Epithelial cell of esophagus (primary cell): ENCODE measurements at regions not wholly inside any gene's neighbourhood (a gene's known extent, or its start where the extent isn't known, plus 50 kb on each side); places are given as distances from the start of the nearest gene placed in this dataset.

Experiments
- DNase-seq: peaks from one replicate; pipeline ENCODE4 v3.0.0; 2010; ENCODE audit warnings: low read depth
- H3K4me3 ChIP-seq: 2 replicates; pipeline ENCODE4 v1.5.1; 2011; ENCODE audit warnings: mild to moderate bottlenecking, low read length, control low read depth
- CTCF ChIP-seq: IDR thresholded peaks from 2 replicates; pipeline ENCODE4 v1.5.1; 2011; ENCODE audit warnings: low read depth, mild to moderate bottlenecking, low read length, control low read depth, inconsistent platforms; ENCODE audit not compliant: insufficient read depth; ENCODE audit errors: missing control alignments

DNA sequence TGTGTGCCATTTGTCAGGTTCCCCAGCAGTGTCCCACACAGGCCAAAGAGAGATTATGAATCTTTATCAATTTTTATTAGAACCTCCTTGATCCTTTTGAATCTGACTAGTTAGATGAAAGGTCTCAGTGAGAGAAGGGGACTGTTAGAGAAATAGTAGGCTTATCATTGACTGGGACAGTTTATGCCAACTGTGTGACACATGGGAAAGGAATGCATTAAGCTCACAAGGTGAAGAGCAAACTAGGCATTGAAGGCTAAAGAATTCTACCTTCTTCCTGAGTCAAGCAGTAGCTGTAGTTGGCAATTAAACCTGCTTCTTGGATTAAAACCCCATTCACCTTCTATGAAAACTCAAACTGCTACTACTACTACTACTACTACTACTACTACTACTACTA, 389.6 kb upstream of the CDH19 start:
- TF ChIP-seq CTCF: no peak
- no peak overlapping the region for H3K4me3 ChIP-seq
- peak; percentile 70 for DNase-seq

- TF ChIP-seq CTCF: no peak
- DNase-seq: no peak
- no peak overlapping the region for H3K4me3 ChIP-seq
Measured at GRCh38 chr18:66990909-66991308, 387.0 kb upstream of the CDH19 start.

- DNase-seq: no peak
- no peak overlapping the region for H3K4me3 ChIP-seq
- TF ChIP-seq CTCF: no peak
Measured at GRCh38 chr18:66979009-66979408, 375.1 kb upstream of the CDH19 start.

GRCh38 chr18:66972681-66973080, 368.8 kb upstream of the CDH19 start:
- no peak for DNase-seq
- H3K4me3 ChIP-seq: no peak overlapping the region
- TF ChIP-seq CTCF: no peak

- no peak for TF ChIP-seq CTCF
- no peak overlapping the region for H3K4me3 ChIP-seq
- no peak for DNase-seq
Measured at GRCh38 chr18:66971960-66972359, 368.1 kb upstream of the CDH19 start.

GRCh38 chr18:66966171-66966570, 362.3 kb upstream of the CDH19 start:
- no peak for TF ChIP-seq CTCF

GRCh38 chr18:66958309-66958708, 354.4 kb upstream of the CDH19 start:
- no peak overlapping the region for H3K4me3 ChIP-seq
- TF ChIP-seq CTCF: no peak
- DNase-seq: no peak

More at GRCh38 chr18:66966171-66966570, 362.3 kb upstream of the CDH19 start:
- H3K4me3 ChIP-seq: no peak overlapping the region
- DNase-seq: no peak
